ENCODE measurements at regions not wholly inside any gene's neighbourhood (a gene's known extent, or its start where the extent isn't known, plus 50 kb on each side); places are given as distances from the start of the nearest gene placed in this dataset.
"Not testable (repeated sequence)": the region's sequence is repeated elsewhere in the genome, so short reads cannot be mapped to it uniquely, and the experiment has no call there.

GRCh38 chr22:22166941-22167713, 77.5 kb upstream of the VPREB1 start:
- no peaks in the 10 kb centered on the region for H3K36me3 ChIP-seq
- no peaks in the 10 kb centered on the region for H3K9me3 ChIP-seq
- no peaks in the 10 kb centered on the region for H3K27me3 ChIP-seq
- no peak overlapping the region for H3K4me3 ChIP-seq
- no peak overlapping the region for H3K27ac ChIP-seq
- DNase-seq, result no peak
- TF ChIP-seq CTCF (IDR thresholded peaks at IDR 0.05), result no peak
- intact Hi-C loops (cut with DNase I), result no loop called here
- H3K4me1 ChIP-seq, result no peaks in the 10 kb centered on the region
- H3K9ac ChIP-seq (ENCODE audit: low read depth in 2 of 2, low read length in 2 of 2), result no peak overlapping the region

GRCh38 chr22:22165936-22166710, 78.5 kb upstream of the VPREB1 start:
- Histone ChIP-seq H3K4me3 (no peak overlapping the region), H3K27me3 (no peaks in the 10 kb centered on the region), H3K36me3 (no peaks in the 10 kb centered on the region), H3K9ac (ENCODE audit: low read depth in 2 of 2, low read length in 2 of 2) (no peak overlapping the region), H3K27ac (no peak overlapping the region), H3K9me3 (no peaks in the 10 kb centered on the region), H3K4me1 (no peaks in the 10 kb centered on the region)
- DNase-seq, result no peak
- TF ChIP-seq CTCF (IDR thresholded peaks at IDR 0.05), result no peak
- intact Hi-C loops (cut with DNase I), result no loop called here

- H3K27ac ChIP-seq, result no peak overlapping the region
- intact Hi-C loops (cut with DNase I), result no loop called here
- no peaks in the 10 kb centered on the region for H3K27me3 ChIP-seq
- H3K36me3 ChIP-seq, result no peaks in the 10 kb centered on the region
- no peaks in the 10 kb centered on the region for H3K4me1 ChIP-seq
- no peak overlapping the region for H3K9ac ChIP-seq (ENCODE audit: low read depth in 2 of 2, low read length in 2 of 2)
- no peak for DNase-seq
- no peak overlapping the region for H3K4me3 ChIP-seq
- no peak for TF ChIP-seq CTCF (IDR thresholded peaks at IDR 0.05)
- H3K9me3 ChIP-seq, result no peaks in the 10 kb centered on the region
These were observed 79.9 kb upstream of the VPREB1 start for GRCh38 chr22:22164541-22165272.

GRCh38 chr22:22161924-22162851, 82.4 kb upstream of the VPREB1 start:
- no peak for TF ChIP-seq CTCF (IDR thresholded peaks at IDR 0.05)
- H3K36me3 ChIP-seq, result no peaks in the 10 kb centered on the region
- H3K9me3 ChIP-seq, result no peaks in the 10 kb centered on the region
- no peak overlapping the region for H3K9ac ChIP-seq (ENCODE audit: low read depth in 2 of 2, low read length in 2 of 2)
- no peak for DNase-seq
- intact Hi-C loops (cut with DNase I), result no loop called here
- no peaks in the 10 kb centered on the region for H3K27me3 ChIP-seq
- H3K4me1 ChIP-seq, result no peaks in the 10 kb centered on the region
- H3K27ac ChIP-seq, result no peak overlapping the region
- no peak overlapping the region for H3K4me3 ChIP-seq

- H3K27ac ChIP-seq; DNase-seq; H3K4me1 ChIP-seq; intact Hi-C loops (cut with DNase I); H3K4me3 ChIP-seq; H3K36me3 ChIP-seq; H3K9me3 ChIP-seq; H3K27me3 ChIP-seq; H3K9ac ChIP-seq (ENCODE audit: low read depth in 2 of 2, low read length in 2 of 2): not testable (repeated sequence)
These were observed 83.8 kb upstream of the VPREB1 start for GRCh38 chr22:22160768-22161167.

All from colonic mucosa (tissue), 4 donors.